ENCODE measurements at regions not wholly inside any gene's neighbourhood (a gene's known extent, or its start where the extent isn't known, plus 50 kb on each side); places are given as distances from the start of the nearest gene placed in this dataset.

- H3K9me3 ChIP-seq: no peaks in the 10 kb centered on the region
- no peak overlapping the region for H3K4me3 Mint-ChIP-seq (ENCODE audit: unreplicated experiment)
- peaks cover 13% of the 10 kb centered on the region for H3K4me1 Mint-ChIP-seq (ENCODE audit: low read depth, unreplicated experiment)
- no peak overlapping the region for H3K27ac Mint-ChIP-seq (ENCODE audit: unreplicated experiment)
- no peaks in the 10 kb centered on the region for H3K36me3 Mint-ChIP-seq (ENCODE audit: insufficient read depth, unreplicated experiment)
- H3K9me3 Mint-ChIP-seq (ENCODE audit: unreplicated experiment): no peaks in the 10 kb centered on the region
- TF ChIP-seq CTCF (IDR thresholded peaks at IDR 0.05; ENCODE audit: insufficient read depth in 1 of 2, low read depth in 1 of 2, low read length in 1 of 2, severe bottlenecking in 1 of 2, unreplicated experiment in 1 of 2): no peak
- BruUV-seq (replicated peaks): no TSS peak
- H3K4me3 ChIP-seq (ENCODE audit: low read depth, low read length): no peak overlapping the region
- H3K27me3 ChIP-seq (replicated peaks; ENCODE audit: control insufficient read depth, insufficient read depth, low read length): no peaks in the 10 kb centered on the region
- H3K4me1 ChIP-seq: no peaks in the 10 kb centered on the region
- no peaks in the 10 kb centered on the region for H3K36me3 ChIP-seq (ENCODE audit: control insufficient read depth, insufficient read depth, low read length)
- no peaks in the 10 kb centered on the region for H3K27me3 Mint-ChIP-seq (ENCODE audit: insufficient read depth, unreplicated experiment)
- DNase-seq: no peak
- ChIA-PET CTCF (no interaction called here), POLR2A (no interaction called here)
- intact Hi-C loops (cut with micrococcal nuclease; ENCODE audit: unreplicated experiment): no loop called here
These were observed 271.9 kb upstream of the TBL1XR1 start for GRCh38 chr3:177469216-177469615.

DNA sequence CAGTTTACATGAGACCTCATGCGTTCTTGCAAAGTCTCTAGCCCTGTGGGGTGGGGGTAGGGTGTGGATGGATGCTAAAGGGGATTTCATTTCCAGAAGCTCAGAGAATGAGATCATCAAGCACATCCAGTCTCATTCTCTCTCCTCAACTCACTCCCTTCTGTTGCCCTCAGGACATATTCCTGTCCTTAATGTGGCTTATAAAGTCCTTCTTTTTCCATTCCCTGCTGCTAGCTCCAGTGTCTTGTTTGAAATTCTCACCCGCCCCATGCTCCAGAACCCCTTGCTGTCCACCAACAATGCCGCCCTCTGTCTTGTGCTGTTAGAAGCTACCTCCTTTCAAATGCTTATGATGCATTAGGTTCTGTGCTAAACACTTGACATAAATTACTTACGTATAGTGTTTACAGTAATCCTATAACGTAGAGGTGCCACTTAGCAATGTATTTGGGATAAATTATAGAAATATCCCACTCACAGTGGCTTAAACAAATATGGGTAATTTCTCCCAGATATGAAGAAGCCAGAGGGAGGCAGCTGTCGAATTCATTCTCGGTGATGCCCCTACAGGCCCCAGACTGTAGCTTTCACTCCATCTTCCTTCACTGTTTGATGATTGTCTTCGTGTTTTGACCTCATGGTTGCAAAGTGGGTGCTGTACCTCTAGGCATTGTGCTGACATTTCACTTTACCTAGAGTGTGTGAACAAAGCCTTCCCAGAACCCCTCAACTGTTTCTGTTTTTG lies 273.1 kb upstream of the TBL1XR1 start:
- no peaks in the 10 kb centered on the region for H3K9me3 ChIP-seq
- ChIA-PET CTCF (interaction anchor here (0.7 kb wide), 1 partner anchor 412 kb away, joined by 4 read pairs; no protein-coding TSS in a partner anchor), POLR2A (no interaction called here)
- Mint-ChIP-seq H3K36me3 (ENCODE audit: insufficient read depth, unreplicated experiment) (no peaks in the 10 kb centered on the region), H3K4me1 (ENCODE audit: low read depth, unreplicated experiment) (peaks cover 18% of the 10 kb centered on the region), H3K27ac (ENCODE audit: unreplicated experiment) (no peak overlapping the region), H3K4me3 (ENCODE audit: unreplicated experiment) (no peak overlapping the region), H3K9me3 (ENCODE audit: unreplicated experiment) (no peaks in the 10 kb centered on the region), H3K27me3 (ENCODE audit: insufficient read depth, unreplicated experiment) (no peaks in the 10 kb centered on the region)
- DNase-seq: no peak
- intact Hi-C loops (cut with micrococcal nuclease; ENCODE audit: unreplicated experiment): no loop called here
- H3K36me3 ChIP-seq (ENCODE audit: control insufficient read depth, insufficient read depth, low read length): no peaks in the 10 kb centered on the region
- no peak for TF ChIP-seq CTCF (IDR thresholded peaks at IDR 0.05; ENCODE audit: insufficient read depth in 1 of 2, low read depth in 1 of 2, low read length in 1 of 2, severe bottlenecking in 1 of 2, unreplicated experiment in 1 of 2)
- 0 out of 2 replicates have a peak, but pooled peaks cover 4% of the 10 kb centered on the region for H3K4me1 ChIP-seq
- H3K27me3 ChIP-seq (replicated peaks; ENCODE audit: control insufficient read depth, insufficient read depth, low read length): no peaks in the 10 kb centered on the region
- H3K4me3 ChIP-seq (ENCODE audit: low read depth, low read length): no peak overlapping the region
- BruUV-seq (replicated peaks): no TSS peak

- H3K27me3 Mint-ChIP-seq (ENCODE audit: insufficient read depth, unreplicated experiment): no peaks in the 10 kb centered on the region
- no peak for DNase-seq
- no peak overlapping the region for H3K4me3 Mint-ChIP-seq (ENCODE audit: unreplicated experiment)
- no peak for TF ChIP-seq CTCF (IDR thresholded peaks at IDR 0.05; ENCODE audit: insufficient read depth in 1 of 2, low read depth in 1 of 2, low read length in 1 of 2, severe bottlenecking in 1 of 2, unreplicated experiment in 1 of 2)
- no TSS peak for BruUV-seq (replicated peaks)
- CTCF ChIA-PET: no interaction called here
- intact Hi-C loops (cut with micrococcal nuclease; ENCODE audit: unreplicated experiment): no loop called here
- Histone ChIP-seq H3K9me3 (no peaks in the 10 kb centered on the region), H3K27me3 (replicated peaks; ENCODE audit: control insufficient read depth, insufficient read depth, low read length) (no peaks in the 10 kb centered on the region), H3K4me3 (ENCODE audit: low read depth, low read length) (no peak overlapping the region), H3K4me1 (0 out of 2 replicates have a peak, but pooled peaks cover 6% of the 10 kb centered on the region), H3K36me3 (ENCODE audit: control insufficient read depth, insufficient read depth, low read length) (no peaks in the 10 kb centered on the region)
- H3K4me1 Mint-ChIP-seq (ENCODE audit: low read depth, unreplicated experiment): peaks cover 21% of the 10 kb centered on the region
- POLR2A ChIA-PET: no interaction called here
- H3K9me3 Mint-ChIP-seq (ENCODE audit: unreplicated experiment): no peaks in the 10 kb centered on the region
- H3K27ac Mint-ChIP-seq (ENCODE audit: unreplicated experiment): no peak overlapping the region
- no peaks in the 10 kb centered on the region for H3K36me3 Mint-ChIP-seq (ENCODE audit: insufficient read depth, unreplicated experiment)
These were observed 274.6 kb upstream of the TBL1XR1 start for GRCh38 chr3:177471733-177472480.

Data from Caco-2 (cell line).